GM19467 (cell line): ENCODE measurements at regions not wholly inside any gene's neighbourhood (a gene's known extent, or its start where the extent isn't known, plus 50 kb on each side); places are given as distances from the start of the nearest gene placed in this dataset.
A peak's percentile ranks its signal among the peaks of the same experiment; 100 is the strongest.
"Not testable (repeated sequence)": the region's sequence is repeated elsewhere in the genome, so short reads cannot be mapped to it uniquely, and the experiment has no call there.

Experiments used
- ATAC-seq: cut with Tn5 transposase; IDR thresholded peaks from one replicate; pipeline ENCODE4 v1.9.1; 2021; ENCODE audit warnings: mild to moderate bottlenecking, moderate library complexity; ENCODE audit not compliant: unreplicated experiment

DNA sequence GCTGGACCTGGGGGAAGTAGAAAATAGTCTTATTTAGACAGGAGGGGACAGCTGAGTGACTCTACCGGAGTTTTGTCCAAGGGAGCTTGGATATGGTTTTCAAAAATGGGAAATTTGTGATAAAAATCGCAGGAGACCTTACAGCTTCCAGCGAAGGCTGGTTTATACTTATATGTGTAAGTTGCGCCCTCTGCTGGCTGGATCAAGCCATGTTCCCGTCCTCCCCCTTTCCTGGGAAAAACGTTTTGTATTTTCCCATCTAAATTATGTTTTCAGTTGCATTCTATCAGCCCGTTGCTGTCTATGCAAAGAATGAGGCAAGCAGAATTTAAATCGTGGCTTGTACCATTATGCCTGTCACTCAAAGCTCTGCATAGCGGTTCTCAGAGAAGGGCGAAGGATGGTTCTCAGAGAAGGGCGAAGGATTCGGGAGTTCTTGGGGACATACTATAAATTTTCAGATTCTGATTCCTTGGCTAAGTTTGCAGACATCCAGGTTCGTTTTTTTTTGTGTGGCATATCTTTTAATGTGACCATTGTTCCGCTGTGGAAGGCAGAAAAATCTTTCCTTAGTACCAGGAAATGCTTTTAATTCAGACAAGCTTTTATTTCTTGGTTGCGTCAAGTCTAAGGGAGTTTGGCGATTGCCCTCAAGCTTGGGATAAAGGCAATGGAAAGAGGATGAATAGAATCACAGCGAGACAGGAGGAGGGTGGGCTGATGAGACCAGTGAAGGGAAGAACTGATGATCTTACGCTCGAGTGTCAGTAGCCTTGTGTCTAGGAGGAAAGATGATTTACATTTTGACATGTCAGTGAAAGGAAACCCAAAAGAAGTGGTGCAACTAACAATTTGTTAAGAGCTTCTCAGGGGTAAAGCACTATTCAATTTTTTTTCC, 128.5 kb upstream of the ARX start:
- ATAC-seq: no peak

DNA sequence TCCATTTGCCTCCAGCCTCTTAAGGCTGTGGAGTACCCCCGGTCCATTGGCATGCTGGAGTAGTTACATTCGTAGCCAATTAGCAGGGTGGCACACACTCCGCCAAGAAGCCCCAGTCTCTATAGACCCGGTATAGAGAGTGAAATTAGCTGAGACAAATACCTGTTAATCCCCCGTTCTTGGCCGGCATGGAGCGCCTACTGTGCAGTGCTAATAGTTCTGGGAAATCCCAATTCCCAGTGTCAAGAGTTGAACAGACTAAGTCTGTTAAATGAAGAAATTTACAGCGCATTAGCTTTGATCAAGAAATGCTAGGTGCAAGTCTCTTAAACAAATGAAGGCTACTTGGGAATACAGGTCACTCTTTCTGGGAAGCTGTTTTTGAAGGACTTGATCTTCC, 127.8 kb upstream of the ARX start:
- ATAC-seq: no peak

DNA sequence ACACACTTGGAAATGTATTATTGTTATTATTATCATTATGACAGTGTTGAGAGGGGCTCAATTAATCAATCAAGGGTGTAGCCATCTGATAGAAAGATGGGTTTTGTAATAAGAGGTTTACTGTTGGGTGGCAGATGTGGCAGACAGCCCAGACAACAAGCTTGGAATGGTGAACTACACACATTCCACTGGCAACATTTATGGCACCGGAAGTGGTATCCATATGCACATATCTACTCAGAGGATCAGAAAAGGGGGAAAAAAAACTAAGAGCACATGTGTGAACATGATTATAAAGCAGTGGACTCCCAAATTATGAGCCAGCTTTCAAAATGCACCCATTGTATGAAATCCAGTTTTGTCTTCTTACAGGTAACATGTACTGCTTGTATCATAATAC, 125.9 kb upstream of the ARX start:
- no peak for ATAC-seq

DNA sequence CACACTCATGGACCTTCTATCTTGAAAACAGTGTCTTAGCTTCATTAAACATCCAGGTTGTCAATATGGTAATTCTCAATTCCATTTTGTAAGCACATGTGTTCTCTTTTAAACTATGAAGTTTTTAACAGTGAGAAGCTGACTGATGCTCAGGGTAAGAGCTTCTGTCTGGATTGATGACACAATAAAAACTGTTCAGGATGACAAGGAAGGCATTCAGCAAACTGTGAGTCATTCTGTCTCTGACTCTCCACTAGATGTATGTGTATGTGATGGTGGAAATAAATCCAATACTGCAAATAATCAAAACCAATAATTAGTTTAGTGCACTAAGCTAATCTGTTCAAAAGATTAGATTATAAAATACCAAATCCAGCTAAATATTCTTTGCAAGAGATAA, 115.3 kb upstream of the ARX start:
- ATAC-seq: no peak

DNA sequence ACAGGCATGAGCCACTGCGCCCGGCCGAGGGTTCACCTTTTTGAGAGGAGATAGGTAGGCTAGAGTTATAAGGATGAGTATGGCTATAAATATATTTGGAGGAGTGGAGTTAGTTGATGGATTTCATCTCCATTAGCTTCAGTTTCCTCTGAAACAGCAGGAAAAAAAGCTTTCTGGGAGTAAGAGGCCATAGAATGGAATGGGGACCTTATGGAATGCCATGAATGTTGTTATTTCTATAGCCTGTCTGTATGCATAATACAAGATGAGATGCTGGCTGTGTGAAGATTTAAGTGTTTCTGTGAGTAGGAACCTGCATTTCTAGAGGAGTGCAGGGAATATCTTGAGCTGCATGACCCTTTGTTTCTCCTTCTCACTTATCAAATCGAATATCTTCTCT, 114.9 kb upstream of the ARX start:
- ATAC-seq: no peak

DNA sequence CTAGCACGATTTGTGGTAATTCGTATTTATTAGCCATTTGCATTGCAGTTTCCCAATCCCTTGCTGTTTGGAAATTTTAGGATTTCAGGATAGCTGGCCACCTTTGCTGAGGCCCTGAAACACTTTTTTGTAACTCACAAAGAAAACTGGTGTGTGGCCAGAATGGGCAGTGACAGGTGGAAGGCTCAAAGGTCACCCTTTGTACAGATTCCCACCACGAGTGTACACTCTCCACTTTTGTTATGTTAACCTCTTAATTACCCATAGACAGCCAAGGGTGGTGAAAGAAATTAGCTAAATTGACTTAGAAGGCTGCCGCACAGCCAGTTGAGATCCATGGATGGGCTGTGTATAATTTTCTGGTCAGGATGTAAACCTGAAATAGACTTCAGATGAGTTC, 109.7 kb upstream of the ARX start:
- ATAC-seq: no peak

DNA sequence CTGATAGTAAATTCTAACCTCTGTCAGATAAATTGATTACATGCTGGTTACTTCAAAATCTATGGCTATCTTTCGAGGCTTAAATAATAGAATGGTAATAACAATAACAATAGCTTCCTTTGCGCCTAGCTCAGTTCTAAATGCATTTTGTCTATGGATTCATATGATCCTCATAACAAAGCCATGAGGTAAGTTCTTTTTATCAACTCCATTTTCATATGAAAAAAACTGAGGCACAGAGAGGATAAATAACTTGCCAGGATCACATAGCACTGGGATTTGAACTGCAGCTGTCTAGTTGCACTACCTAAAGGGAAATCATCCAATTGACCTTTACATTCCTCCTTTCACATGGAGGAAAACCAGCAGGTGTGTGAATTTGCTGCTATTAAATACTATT, 108.6 kb upstream of the ARX start:
- no peak for ATAC-seq

DNA sequence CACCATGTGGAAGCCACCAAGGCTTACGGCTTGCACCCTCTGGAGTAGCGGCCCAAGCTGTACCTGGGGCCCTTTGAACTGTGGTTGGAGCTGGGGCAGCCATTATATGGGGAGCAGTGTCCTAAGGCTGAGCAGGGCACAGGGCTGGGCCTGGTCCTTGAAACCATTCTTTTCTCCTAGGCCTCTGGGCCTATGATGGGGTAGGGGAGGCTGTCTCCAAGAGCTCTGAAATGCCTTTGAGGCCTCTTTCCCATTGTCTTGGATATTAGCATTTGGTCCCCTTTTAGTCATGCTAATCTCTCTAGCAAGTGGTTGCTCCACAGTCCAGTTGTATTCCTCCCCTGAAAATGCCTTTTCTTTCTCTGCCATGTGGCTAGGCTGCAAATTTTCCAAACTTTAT, 96.4 kb upstream of the ARX start:
- ATAC-seq: no peak

DNA sequence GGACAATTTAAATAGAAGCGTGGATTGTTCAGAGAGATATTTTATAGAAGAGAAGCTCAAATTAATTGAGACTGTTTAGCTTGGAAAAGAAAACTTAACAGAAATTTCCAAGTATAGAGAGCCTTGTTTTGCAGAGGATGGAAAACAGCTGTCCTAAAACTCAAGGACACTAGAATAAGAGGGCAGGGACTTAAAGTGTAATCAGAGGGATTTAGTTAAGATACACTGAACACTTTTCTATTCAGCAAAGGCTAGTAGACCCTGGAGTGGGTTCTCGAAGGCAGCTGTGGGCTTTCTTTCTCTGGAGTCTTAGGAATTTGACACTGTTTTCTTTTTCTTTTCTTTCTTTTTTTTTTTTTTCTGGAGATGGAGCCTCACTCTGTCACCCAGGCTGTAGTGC, 92.7 kb upstream of the ARX start:
- ATAC-seq: no peak

DNA sequence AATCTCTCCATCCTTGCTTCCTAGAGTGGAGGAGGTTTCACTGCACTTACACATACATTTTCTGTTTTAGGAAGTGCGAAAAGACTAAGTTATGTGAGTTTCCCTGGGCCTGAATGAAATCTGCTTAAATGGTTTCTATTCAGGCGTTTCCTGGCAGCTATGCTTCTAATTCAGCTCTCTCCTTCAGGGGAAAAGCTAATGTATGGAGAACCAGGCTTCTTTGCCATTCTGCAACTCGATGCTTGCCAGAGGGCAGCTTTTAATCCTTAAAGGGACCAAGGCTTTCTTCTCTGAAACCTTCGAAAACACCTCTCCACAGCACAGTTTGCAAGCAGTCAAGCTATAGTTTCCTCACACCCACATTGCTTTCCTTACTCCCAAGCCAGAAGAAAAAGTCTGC, 89.5 kb upstream of the ARX start:
- no peak for ATAC-seq

DNA sequence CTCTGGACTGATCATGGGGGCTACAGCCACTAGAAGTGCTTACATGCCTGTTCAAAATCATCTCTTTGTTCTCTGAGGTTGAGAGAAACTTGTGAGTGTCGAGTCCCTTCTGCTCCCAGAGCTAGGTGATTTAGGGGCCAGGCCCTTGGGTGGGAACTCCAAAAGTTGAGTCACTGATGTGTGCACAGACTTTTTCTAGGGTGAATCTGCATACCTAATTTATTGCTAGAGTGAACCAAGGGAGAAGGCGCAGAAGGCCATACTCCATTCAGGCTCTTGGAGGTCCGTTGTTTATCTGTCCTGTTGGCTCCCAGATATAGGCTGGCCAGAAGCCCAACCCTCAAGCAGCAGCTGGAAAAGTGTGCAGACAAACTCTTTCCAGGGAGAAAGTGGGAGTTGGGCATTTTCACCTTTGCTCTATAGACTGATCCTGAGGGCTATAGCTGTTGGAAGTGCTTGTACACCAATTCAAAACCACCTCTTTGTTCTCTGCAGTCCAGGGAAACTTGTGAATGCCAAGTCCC, 80.8 kb upstream of the ARX start:
- ATAC-seq: no peak

DNA sequence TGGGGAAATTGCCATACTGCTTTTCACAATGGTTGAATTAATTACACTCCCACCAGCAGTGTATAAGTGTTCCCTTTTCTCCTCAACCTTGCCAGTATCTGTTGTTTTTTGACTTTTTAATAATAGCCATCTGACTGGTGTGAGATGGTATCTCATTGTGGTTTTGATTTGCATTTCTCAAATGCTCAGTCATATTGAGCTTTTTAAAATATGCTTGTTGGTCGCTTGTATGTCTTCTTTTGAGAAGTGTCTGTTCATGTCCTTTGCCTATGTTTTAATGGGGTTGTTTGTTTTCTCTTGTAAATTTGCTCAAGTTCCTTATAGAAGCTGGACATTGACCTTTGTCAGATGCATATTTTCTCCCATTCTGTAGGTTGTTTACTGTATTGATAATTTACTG, 75.4 kb upstream of the ARX start:
- not testable (repeated sequence) for ATAC-seq

DNA sequence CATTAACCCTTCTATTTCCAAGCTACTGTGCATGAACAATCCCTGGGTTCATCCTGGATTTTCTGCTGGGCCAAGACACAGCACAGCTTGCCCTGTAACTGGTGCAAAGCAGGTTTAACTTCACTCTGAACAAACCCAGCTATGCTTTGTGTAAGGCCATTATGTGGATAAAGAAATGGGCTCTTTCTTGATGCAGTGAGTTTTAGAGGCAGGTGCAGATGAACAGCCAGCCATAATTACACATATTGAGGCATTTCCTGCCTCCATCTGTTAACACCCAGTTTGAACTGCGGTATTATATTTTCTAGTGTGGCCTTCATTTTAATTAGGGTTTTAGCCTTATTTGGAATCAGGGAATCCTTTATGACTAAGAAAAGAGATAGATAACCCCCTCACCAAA, 68.7 kb upstream of the ARX start:
- no peak for ATAC-seq

DNA sequence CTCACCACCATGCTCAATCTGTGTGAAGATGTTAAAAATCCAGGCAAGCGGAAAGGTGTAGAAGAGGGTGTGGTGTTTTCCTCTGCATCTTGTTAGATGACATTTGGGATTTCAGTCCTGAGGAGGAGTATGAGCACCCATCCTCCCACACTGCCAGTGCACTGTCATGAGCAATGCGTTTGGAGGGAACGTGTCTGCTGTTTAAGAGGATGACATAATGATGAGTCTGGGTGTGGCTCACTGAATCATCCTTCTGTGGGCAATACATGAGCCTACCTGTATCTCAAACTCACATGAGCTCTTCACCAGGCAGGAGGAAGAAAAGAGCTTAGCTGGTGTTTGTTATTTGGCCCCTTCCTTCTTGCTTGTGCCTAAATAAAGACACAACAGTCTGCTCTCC, 67.9 kb upstream of the ARX start:
- ATAC-seq: no peak

DNA sequence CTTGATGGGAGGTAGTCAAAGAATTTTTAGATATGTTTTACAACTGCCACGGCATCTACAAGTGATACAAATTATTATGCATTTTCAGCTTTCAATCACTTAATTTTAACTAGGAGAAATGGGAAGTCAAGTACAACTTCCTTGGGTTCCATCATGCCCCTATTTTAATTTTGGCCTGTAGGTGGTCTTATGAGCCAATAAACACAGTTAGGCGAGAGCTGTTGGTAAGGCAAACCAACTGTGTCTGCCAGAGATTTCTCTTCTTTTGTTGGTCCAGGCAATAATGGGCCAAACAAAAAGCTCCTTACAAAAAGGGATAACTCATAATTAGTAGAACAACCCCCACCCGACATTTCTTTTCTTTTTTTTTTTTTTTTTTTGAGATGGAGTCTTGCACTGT, 63.3 kb upstream of the ARX start:
- ATAC-seq: no peak

DNA sequence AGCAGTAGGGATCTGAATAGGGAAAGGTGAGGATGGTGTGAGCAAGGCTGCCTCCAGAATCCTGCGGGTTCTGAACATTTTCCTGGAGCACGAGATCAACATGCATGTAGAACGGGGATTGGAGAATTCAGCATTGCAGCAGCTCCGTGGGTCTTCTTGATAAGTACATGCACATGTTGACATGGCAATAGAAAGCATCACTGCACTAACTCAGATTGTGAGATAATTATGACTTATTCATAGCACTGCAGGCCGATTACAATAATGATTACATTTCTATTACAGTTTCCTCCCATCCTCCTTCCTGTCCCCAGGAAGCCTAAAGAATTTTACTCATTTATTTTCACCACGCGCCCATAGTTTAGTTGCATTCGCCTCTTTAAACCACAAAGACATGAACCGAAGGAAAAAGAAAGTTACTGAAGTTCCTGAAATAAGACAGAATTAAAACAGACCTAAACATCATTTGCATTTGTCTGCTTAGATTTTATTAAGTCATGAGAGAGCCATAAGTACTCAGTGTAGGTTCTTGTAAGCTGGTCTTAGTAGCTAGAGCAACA, 61.3 kb upstream of the ARX start:
- no peak for ATAC-seq

DNA sequence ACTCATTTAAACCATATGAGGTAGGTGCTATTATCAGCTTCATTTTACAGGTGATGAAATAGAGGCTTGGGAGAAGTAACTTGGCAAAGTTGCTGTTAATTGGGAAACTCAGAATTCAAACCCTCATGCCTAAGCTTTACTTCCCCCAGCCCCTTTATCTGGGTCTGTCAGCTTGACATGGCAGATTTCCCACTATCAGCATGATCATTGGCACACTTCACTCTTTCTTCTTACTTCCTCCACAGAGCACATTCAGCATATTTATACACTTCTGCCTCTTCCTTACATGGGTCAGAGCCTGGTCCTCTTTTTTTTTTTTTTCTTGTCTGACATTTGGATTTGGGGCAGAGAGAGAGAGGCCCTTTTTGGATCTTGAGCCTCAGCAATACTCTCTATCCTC, 56.5 kb upstream of the ARX start:
- ATAC-seq: no peak

DNA sequence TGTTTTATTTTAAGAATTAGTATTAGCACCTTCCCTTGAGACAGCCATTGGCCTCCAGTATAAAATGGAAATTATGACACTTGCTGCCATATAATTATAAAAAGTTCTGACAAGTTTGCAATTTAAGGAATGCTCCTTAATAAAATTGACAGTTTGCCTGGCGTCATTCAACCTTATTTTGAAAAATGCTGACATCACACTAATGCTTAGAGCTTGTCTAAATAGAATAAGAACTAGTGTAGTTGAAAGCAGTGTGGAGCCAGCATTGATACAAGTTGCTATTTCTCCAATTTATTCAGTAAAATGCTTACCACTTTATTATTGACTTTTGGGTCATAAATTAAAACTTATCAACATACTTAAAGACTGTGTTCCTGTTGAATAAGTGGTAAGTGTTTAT, 54.3 kb upstream of the ARX start:
- ATAC-seq: no peak

DNA sequence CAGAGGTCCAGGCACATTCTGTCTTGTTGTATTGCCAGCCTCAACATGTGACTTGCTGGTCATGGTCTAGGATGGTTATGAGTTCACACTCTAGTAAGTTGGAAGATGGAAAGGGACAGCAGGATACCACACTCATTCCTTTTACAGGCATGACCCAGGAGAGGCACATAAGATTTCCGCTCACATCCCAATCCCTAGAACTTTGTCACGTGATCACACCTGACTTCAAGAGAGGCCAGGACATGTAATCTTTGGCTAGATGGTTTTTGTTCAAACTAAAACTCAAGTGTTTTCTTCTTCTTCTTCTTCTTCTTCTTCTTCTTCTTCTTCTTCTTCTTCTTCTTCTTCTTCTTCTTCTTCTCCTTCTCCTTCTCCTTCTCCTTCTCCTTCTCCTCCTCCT, 53.4 kb upstream of the ARX start:
- no peak for ATAC-seq

DNA sequence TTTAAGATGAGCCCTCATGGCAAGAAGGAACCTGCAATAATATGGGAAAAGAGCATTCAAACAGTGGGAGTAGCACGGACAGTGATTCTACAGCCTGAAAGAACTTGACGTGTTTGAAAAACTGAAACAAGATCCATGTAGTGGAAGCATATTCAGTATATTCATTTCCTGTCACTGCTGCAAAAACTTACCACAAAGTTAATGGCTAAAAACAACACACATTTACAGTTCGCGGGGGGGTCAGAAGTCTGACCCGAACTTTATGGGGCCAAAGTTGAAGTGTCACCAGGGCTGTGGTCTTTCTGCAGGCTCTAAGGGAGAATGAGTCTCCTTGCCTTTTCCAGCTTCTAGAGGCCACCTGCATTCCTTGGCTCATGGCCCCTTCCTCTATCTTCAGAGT, 52.6 kb upstream of the ARX start:
- peak; percentile 41 for ATAC-seq

DNA sequence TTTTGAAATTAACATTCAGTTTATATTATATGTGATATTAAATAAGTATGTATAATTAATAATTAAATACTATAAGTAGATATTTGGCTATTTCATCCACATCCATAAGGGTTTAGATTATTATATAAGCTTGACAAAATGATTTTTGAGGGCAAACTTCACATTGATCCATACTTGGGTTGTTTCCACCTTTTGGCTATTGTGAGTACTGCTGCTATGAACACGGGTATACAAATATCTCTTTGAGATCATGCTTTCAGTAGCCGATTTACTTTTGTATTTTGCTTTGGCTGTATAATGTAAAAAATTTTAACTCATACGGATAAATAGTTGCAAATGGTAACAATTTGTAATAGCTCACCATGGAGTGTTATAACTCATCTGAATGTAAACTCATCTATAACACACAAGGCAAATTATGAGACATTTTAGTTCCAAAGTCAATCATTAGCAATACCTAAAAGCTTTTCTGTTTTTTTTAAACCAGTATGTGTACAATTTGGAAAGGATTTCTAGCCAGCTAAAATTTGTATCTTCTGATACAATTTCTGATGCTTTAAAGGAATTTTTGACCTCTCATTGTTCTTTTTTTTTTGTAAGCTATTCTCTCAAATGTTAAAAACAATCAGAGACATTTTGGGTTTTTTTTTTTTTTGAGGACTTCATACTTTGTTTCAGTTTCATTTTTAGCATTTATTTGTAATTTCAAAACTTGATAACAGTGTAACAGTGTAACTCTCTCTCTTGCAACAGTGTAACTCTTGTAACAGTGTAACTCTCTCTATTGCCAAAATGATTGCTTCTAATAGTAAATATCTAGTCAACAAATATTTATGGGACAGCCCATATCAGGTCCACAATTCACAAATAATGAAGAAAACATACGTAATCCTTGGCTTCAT, 51.8 kb upstream of the ARX start:
- peak; percentile 65 for ATAC-seq

DNA sequence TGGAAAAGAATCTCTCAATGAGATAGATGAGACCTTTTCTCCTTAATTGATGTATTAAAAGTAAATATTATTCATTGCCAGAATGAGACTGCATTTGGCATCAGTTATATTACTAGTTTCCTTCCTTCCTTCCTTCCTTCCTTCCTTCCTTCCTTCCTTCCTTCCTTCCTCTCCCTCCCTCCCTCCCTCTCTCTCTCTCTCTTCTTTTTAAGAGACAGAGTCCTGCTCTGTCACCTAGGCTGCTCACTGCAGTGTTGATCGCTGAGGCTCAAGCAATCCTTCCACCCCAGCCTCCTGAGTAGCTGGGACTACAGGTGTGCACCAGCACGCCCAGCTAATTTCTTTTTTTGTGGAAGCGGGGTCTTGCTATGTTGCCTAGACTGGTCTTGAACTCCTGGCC, 50.4 kb upstream of the ARX start:
- no peak for ATAC-seq
